ENCODE measurements at regions not wholly inside any gene's neighbourhood (a gene's known extent, or its start where the extent isn't known, plus 50 kb on each side); places are given as distances from the start of the nearest gene placed in this dataset.

DNA sequence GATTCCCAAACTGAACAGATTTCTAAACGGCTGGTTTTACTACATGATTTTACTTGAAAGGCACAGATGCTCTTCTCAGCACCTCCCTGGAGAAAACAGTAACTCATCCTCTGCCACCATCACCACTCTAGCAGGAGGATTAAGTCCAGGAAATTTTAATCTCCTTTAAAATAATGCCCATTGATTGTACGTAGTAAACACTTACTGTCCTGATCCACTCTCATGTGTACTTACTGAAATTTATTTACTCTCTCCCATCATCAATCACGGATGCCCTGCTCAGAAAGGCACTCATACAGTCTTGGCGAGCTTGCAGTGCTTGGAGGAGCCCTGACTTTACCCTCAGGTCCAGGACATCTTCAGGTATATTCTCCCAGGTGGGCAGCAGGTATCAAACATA lies 239.8 kb upstream of the EGLN3 start:
- H3K36me3 ChIP-seq (ENCODE audit: control insufficient read depth in 2 of 3, insufficient read depth in 3 of 3, low read length in 3 of 3): no peaks in the 10 kb centered on the region
- no peaks in the 10 kb centered on the region for H3K9me3 ChIP-seq (ENCODE audit: control insufficient read depth in 2 of 3, insufficient read depth in 1 of 3, low read length in 3 of 3)
- no peak for FAIRE-seq
- no peak overlapping the region for H3K4me3 ChIP-seq (ENCODE audit: low read length in 3 of 3)
- TF ChIP-seq, protein P1, sequence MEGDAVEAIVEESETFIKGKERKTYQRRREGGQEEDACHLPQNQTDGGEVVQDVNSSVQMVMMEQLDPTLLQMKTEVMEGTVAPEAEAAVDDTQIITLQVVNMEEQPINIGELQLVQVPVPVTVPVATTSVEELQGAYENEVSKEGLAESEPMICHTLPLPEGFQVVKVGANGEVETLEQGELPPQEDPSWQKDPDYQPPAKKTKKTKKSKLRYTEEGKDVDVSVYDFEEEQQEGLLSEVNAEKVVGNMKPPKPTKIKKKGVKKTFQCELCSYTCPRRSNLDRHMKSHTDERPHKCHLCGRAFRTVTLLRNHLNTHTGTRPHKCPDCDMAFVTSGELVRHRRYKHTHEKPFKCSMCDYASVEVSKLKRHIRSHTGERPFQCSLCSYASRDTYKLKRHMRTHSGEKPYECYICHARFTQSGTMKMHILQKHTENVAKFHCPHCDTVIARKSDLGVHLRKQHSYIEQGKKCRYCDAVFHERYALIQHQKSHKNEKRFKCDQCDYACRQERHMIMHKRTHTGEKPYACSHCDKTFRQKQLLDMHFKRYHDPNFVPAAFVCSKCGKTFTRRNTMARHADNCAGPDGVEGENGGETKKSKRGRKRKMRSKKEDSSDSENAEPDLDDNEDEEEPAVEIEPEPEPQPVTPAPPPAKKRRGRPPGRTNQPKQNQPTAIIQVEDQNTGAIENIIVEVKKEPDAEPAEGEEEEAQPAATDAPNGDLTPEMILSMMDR (IDR thresholded peaks at IDR 0.05; ENCODE audit: borderline replicate concordance, extremely low read depth, insufficient read depth): no peak
- intact Hi-C loops (cut with DNase I): no loop called here
- H3K27me3 ChIP-seq (ENCODE audit: control insufficient read depth, insufficient read depth, low read length): no peaks in the 10 kb centered on the region
- no peaks in the 10 kb centered on the region for H3K4me1 ChIP-seq (ENCODE audit: control insufficient read depth in 2 of 3, insufficient read depth in 2 of 3, low read depth in 1 of 3, low read length in 3 of 3)
- no peak for DNase-seq
- no peak overlapping the region for H3K9ac ChIP-seq (ENCODE audit: low read length in 3 of 3)
- no peak overlapping the region for H3K27ac ChIP-seq (ENCODE audit: low read depth in 2 of 2, low read length in 2 of 2)

DNA sequence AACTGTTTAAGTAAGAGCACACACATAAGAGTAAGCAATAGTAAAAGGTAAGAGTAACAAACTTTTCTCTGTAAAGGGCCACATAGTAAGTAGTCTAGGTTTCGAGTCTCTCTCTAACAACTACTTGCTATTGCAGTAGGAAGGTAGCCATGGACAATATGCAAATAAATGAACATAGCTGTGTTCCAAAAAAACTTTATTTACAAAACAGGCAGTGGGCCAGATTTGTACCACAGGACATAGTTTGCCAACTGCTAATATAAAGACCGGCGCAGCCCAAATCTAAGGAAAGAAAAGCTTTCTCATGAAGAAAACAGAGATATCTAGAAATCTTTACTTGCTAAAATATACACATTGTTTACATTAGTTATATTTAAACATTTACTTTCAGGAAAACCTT lies 239.0 kb upstream of the EGLN3 start:
- no peak overlapping the region for H3K9ac ChIP-seq (ENCODE audit: low read length in 3 of 3)
- H3K9me3 ChIP-seq (ENCODE audit: control insufficient read depth in 2 of 3, insufficient read depth in 1 of 3, low read length in 3 of 3): no peaks in the 10 kb centered on the region
- H3K27me3 ChIP-seq (ENCODE audit: control insufficient read depth, insufficient read depth, low read length): no peaks in the 10 kb centered on the region
- no peak for DNase-seq
- intact Hi-C loops (cut with DNase I): no loop called here
- no peak overlapping the region for H3K4me3 ChIP-seq (ENCODE audit: low read length in 3 of 3)
- H3K4me1 ChIP-seq (ENCODE audit: control insufficient read depth in 2 of 3, insufficient read depth in 2 of 3, low read depth in 1 of 3, low read length in 3 of 3): no peaks in the 10 kb centered on the region
- no peak for FAIRE-seq
- TF ChIP-seq, protein P1 (IDR thresholded peaks at IDR 0.05; ENCODE audit: borderline replicate concordance, extremely low read depth, insufficient read depth): no peak
- no peak overlapping the region for H3K27ac ChIP-seq (ENCODE audit: low read depth in 2 of 2, low read length in 2 of 2)
- H3K36me3 ChIP-seq (ENCODE audit: control insufficient read depth in 2 of 3, insufficient read depth in 3 of 3, low read length in 3 of 3): no peaks in the 10 kb centered on the region

DNA sequence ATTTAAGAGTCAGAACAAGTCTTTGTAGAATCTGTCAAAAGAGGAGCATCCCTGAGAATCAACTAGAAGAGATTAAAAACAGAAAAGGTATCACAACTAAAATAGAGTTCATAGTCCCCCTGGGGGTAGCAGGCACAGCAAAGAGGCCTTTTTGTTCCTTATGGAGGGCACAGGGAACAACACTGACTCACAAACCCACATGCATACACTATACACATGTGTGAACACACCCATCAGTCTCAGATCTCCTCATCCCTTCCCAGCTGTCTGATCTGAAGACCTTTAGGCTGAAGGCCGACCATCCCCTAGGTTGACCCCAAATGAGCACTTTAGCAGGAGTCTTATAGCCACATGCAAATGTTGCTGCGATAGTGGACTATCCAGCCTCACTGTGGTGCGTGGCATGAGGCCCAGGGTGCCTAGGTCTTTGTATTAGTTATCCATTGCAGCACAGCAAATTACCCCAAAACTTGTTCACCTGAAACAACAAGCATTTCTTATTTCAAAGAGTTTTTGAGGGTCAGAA lies 236.7 kb upstream of the EGLN3 start:
- DNase-seq: no peak
- TF ChIP-seq, protein P1 (IDR thresholded peaks at IDR 0.05; ENCODE audit: borderline replicate concordance, extremely low read depth, insufficient read depth): no peak
- H3K36me3 ChIP-seq (ENCODE audit: control insufficient read depth in 2 of 3, insufficient read depth in 3 of 3, low read length in 3 of 3): no peaks in the 10 kb centered on the region
- H3K27ac ChIP-seq (ENCODE audit: low read depth in 2 of 2, low read length in 2 of 2): no peak overlapping the region
- no peaks in the 10 kb centered on the region for H3K9me3 ChIP-seq (ENCODE audit: control insufficient read depth in 2 of 3, insufficient read depth in 1 of 3, low read length in 3 of 3)
- FAIRE-seq: no peak
- intact Hi-C loops (cut with DNase I): no loop called here
- no peak overlapping the region for H3K4me3 ChIP-seq (ENCODE audit: low read length in 3 of 3)
- no peak overlapping the region for H3K9ac ChIP-seq (ENCODE audit: low read length in 3 of 3)
- H3K27me3 ChIP-seq (ENCODE audit: control insufficient read depth, insufficient read depth, low read length): no peaks in the 10 kb centered on the region
- H3K4me1 ChIP-seq (ENCODE audit: control insufficient read depth in 2 of 3, insufficient read depth in 2 of 3, low read depth in 1 of 3, low read length in 3 of 3): no peaks in the 10 kb centered on the region

DNA sequence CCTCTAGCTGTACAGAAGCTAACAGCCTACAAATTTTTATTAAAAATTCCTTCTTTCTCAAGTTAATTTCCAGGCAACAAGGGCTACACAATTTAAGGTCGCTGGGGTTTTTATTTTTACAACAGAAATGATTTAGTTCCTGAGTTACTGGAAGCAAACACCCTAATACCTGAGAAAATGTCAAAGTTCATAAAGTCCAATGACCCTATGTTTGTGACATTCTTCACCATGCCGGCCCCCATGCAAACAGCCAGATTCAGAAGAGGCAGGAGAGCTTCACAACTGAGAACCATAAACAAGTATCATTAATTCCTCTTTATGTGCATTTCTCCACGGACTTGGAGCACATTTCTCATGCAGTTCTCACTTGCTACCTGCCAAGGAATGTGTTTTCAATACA lies 236.2 kb upstream of the EGLN3 start:
- H3K36me3 ChIP-seq (ENCODE audit: control insufficient read depth in 2 of 3, insufficient read depth in 3 of 3, low read length in 3 of 3): no peaks in the 10 kb centered on the region
- FAIRE-seq (no peak), DNase-seq (no peak)

More for the DNA sequence above, 236.2 kb upstream of the EGLN3 start:
- no peak overlapping the region for H3K9ac ChIP-seq (ENCODE audit: low read length in 3 of 3)
- intact Hi-C loops (cut with DNase I): no loop called here
- no peaks in the 10 kb centered on the region for H3K9me3 ChIP-seq (ENCODE audit: control insufficient read depth in 2 of 3, insufficient read depth in 1 of 3, low read length in 3 of 3)
- TF ChIP-seq, protein P1 (IDR thresholded peaks at IDR 0.05; ENCODE audit: borderline replicate concordance, extremely low read depth, insufficient read depth): no peak
- H3K27ac ChIP-seq (ENCODE audit: low read depth in 2 of 2, low read length in 2 of 2): no peak overlapping the region
- H3K4me1 ChIP-seq (ENCODE audit: control insufficient read depth in 2 of 3, insufficient read depth in 2 of 3, low read depth in 1 of 3, low read length in 3 of 3): no peaks in the 10 kb centered on the region
- no peaks in the 10 kb centered on the region for H3K27me3 ChIP-seq (ENCODE audit: control insufficient read depth, insufficient read depth, low read length)
- no peak overlapping the region for H3K4me3 ChIP-seq (ENCODE audit: low read length in 3 of 3)
